ENCODE measurements at regions not wholly inside any gene's neighbourhood (a gene's known extent, or its start where the extent isn't known, plus 50 kb on each side); places are given as distances from the start of the nearest gene placed in this dataset.

DNA sequence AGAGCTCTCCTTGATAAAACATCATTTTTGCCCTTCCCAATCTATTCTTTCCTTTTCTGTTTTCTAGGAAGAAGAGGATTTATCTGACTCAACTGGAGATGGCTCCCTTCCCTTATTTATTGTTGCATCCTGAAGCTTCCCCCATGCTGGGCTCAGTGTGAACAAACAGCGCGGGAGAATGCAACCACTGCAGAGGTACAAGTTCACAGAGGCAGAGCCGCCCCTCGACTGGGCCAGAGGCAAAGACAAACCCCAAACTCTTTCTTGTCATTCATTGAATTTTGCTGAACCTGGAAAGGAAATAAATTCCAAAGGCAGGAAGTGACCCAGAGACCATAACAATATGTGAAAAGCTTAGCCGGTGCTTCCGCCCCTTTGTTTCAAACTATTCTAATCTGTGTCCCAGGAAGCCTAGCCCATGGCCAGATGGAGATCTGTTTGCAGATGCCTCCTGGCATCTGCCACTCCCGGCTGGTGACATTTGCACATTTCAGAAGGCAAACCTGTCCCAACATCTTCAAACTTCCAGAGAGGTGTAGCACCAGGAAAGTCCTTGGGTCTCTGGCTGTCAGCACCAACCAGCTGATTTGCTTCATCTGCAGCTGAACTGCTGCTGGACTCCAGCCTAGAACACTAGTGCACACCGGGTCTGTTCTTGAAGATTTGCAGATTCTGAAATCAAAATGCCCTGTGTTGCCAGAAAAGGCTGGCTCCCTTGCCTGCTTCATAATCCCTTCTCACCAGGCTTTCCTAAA lies 79.4 kb upstream of the MAP4K3 start (continued):
- peak; percentile 69 for TF ChIP-seq ZNF407 (CRISPR knock-in tag; IDR thresholded peaks at IDR 0.05; ENCODE audit: not compliant biosample characterization)
- TF ChIP-seq FOXP1 (IDR thresholded peaks at IDR 0.05): no peak
- 0 out of 2 replicates have a peak, but pooled peaks have one; percentile 62 for TF ChIP-seq FOXP1 (CRISPR knock-in tag; IDR thresholded peaks at IDR 0.05)
- no peak; the same call in 1 of the 2 replicates for TF ChIP-seq ZFP36L1 (CRISPR knock-in tag; IDR thresholded peaks at IDR 0.05)
- no peak for TF ChIP-seq ETV6 (CRISPR knock-in tag; conservative IDR thresholded peaks at IDR 0.05)
- TF ChIP-seq FOXA3 (CRISPR knock-in tag; IDR thresholded peaks at IDR 0.05): peak; percentile 47; the same call in 1 of the 2 replicates
- peak; percentile 40; the same call in 1 of the 2 replicates for TF ChIP-seq ZSCAN25 (CRISPR knock-in tag; IDR thresholded peaks at IDR 0.05)
- no peak for TF ChIP-seq ZNF782 (CRISPR knock-in tag; IDR thresholded peaks at IDR 0.05; ENCODE audit: borderline replicate concordance)
- TF ChIP-seq, protein P1, sequence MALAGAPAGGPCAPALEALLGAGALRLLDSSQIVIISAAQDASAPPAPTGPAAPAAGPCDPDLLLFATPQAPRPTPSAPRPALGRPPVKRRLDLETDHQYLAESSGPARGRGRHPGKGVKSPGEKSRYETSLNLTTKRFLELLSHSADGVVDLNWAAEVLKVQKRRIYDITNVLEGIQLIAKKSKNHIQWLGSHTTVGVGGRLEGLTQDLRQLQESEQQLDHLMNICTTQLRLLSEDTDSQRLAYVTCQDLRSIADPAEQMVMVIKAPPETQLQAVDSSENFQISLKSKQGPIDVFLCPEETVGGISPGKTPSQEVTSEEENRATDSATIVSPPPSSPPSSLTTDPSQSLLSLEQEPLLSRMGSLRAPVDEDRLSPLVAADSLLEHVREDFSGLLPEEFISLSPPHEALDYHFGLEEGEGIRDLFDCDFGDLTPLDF (CRISPR knock-in tag; IDR thresholded peaks at IDR 0.05): peak; percentile 64; the same call in 1 of the 2 replicates
- TF ChIP-seq ZBTB14 (CRISPR knock-in tag; IDR thresholded peaks at IDR 0.05): no peak
- no peak for TF ChIP-seq ZNF670 (CRISPR knock-in tag; IDR thresholded peaks at IDR 0.05; ENCODE audit: borderline replicate concordance)
- no peak for TF ChIP-seq HMGA1 (CRISPR knock-in tag; conservative IDR thresholded peaks at IDR 0.05)
- peak; percentile 44; the same call in 1 of the 2 replicates for TF ChIP-seq SALL1 (CRISPR knock-in tag; IDR thresholded peaks at IDR 0.05)
- TF ChIP-seq TFDP2 (CRISPR knock-in tag; IDR thresholded peaks at IDR 0.05): peak; percentile 78
- peak; percentile 79 for TF ChIP-seq SAP130 (CRISPR knock-in tag; IDR thresholded peaks at IDR 0.05; ENCODE audit: low read depth)
- no peak for TF ChIP-seq ZNF33A (CRISPR knock-in tag; IDR thresholded peaks at IDR 0.05; ENCODE audit: borderline replicate concordance)
- TF ChIP-seq REPIN1 (CRISPR knock-in tag; IDR thresholded peaks at IDR 0.05; ENCODE audit: borderline replicate concordance, low read depth): peak; percentile 54
- no peak for TF ChIP-seq NFYC (CRISPR knock-in tag; IDR thresholded peaks at IDR 0.05)
